ENCODE measurements at regions not wholly inside any gene's neighbourhood (a gene's known extent, or its start where the extent isn't known, plus 50 kb on each side); places are given as distances from the start of the nearest gene placed in this dataset.

- Histone ChIP-seq H3K4me3 (no peak overlapping the region), H3K27ac (no peak overlapping the region), H3K36me3 (no peaks in the 10 kb centered on the region), H3K9me3 (no peaks in the 10 kb centered on the region), H3K4me1 (no peaks in the 10 kb centered on the region), H3K27me3 (no peaks in the 10 kb centered on the region)
- TF ChIP-seq, protein P1, sequence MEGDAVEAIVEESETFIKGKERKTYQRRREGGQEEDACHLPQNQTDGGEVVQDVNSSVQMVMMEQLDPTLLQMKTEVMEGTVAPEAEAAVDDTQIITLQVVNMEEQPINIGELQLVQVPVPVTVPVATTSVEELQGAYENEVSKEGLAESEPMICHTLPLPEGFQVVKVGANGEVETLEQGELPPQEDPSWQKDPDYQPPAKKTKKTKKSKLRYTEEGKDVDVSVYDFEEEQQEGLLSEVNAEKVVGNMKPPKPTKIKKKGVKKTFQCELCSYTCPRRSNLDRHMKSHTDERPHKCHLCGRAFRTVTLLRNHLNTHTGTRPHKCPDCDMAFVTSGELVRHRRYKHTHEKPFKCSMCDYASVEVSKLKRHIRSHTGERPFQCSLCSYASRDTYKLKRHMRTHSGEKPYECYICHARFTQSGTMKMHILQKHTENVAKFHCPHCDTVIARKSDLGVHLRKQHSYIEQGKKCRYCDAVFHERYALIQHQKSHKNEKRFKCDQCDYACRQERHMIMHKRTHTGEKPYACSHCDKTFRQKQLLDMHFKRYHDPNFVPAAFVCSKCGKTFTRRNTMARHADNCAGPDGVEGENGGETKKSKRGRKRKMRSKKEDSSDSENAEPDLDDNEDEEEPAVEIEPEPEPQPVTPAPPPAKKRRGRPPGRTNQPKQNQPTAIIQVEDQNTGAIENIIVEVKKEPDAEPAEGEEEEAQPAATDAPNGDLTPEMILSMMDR (IDR thresholded peaks at IDR 0.05) = no peak
- DNase-seq (ENCODE audit: low spot score) = no peak
These were observed 100.4 kb downstream of the CD83 start for GRCh38 chr6:14217728-14218518.

- no peaks in the 10 kb centered on the region for H3K27me3 ChIP-seq
- H3K4me3 ChIP-seq = no peak overlapping the region
- H3K9me3 ChIP-seq = no peaks in the 10 kb centered on the region
- no peaks in the 10 kb centered on the region for H3K36me3 ChIP-seq
- H3K27ac ChIP-seq = no peak overlapping the region
- no peak for DNase-seq (ENCODE audit: low spot score)
- TF ChIP-seq, protein P1 (IDR thresholded peaks at IDR 0.05) = no peak
- no peaks in the 10 kb centered on the region for H3K4me1 ChIP-seq
These were observed 100.9 kb downstream of the CD83 start for GRCh38 chr6:14218519-14218800.

GRCh38 chr6:14221564-14222279, 104.2 kb downstream of the CD83 start:
- H3K36me3 ChIP-seq = no peaks in the 10 kb centered on the region
- H3K27me3 ChIP-seq = no peaks in the 10 kb centered on the region
- H3K4me1 ChIP-seq = no peaks in the 10 kb centered on the region
- TF ChIP-seq, protein P1 (IDR thresholded peaks at IDR 0.05) = no peak
- H3K9me3 ChIP-seq = peaks cover 0 to 9% of the 10 kb centered on the region in 2 donors
- DNase-seq (ENCODE audit: low spot score) = no peak
- no peak overlapping the region for H3K4me3 ChIP-seq
- no peak overlapping the region for H3K27ac ChIP-seq

- no peak for DNase-seq (ENCODE audit: low spot score)
- Histone ChIP-seq H3K27me3 (no peaks in the 10 kb centered on the region), H3K36me3 (no peaks in the 10 kb centered on the region), H3K4me3 (no peak overlapping the region), H3K9me3 (peaks cover 0 to 9% of the 10 kb centered on the region in 2 donors), H3K27ac (no peak overlapping the region), H3K4me1 (no peaks in the 10 kb centered on the region)
- TF ChIP-seq, protein P1 (IDR thresholded peaks at IDR 0.05) = no peak
These were observed 105.4 kb downstream of the CD83 start for GRCh38 chr6:14222956-14223355.

DNA sequence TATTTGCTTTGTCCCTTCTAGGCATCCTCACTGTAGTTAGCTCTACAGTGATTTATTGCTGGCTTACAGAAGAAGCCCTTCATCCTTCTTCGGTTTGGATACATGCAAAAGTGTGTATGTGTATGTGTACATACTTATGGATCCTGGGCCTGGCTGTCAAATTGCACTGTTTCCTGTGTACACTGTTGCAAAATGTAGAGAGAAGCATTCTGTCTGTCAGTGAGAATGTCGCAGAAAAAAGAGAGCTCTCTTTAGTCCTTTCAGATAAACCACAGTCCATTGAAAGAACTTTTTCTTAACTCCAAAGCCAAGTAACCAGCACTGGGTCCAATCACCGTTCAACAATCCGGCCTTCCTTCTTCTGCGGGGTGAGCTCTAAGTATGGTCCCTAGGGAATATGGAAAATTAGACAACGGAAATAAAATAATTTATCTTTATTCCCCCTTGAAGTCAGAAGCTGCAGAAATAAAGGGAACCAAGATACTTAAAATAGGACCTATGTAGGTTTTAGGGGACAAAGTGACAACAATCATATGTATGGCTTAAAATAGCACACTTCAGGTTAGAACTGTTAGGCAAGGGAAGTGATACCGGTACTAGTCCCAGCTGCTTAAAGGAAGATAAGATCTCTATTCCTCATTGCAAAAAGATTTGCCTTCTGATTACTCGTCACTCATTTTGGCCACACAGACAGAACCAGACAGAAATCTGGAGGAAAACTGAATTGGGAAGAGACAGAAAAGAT, 107.0 kb downstream of the CD83 start:
- TF ChIP-seq, protein P1 (IDR thresholded peaks at IDR 0.05) = no peak
- no peak for DNase-seq (ENCODE audit: low spot score)
- Histone ChIP-seq H3K9me3 (peaks cover 0 to 9% of the 10 kb centered on the region in 2 donors), H3K36me3 (no peaks in the 10 kb centered on the region), H3K27me3 (no peaks in the 10 kb centered on the region), H3K27ac (no peak overlapping the region), H3K4me3 (no peak overlapping the region), H3K4me1 (no peaks in the 10 kb centered on the region)

All from right atrium auricular region (tissue), 2 donors.